ENCODE measurements at regions not wholly inside any gene's neighbourhood (a gene's known extent, or its start where the extent isn't known, plus 50 kb on each side); places are given as distances from the start of the nearest gene placed in this dataset.

DNA sequence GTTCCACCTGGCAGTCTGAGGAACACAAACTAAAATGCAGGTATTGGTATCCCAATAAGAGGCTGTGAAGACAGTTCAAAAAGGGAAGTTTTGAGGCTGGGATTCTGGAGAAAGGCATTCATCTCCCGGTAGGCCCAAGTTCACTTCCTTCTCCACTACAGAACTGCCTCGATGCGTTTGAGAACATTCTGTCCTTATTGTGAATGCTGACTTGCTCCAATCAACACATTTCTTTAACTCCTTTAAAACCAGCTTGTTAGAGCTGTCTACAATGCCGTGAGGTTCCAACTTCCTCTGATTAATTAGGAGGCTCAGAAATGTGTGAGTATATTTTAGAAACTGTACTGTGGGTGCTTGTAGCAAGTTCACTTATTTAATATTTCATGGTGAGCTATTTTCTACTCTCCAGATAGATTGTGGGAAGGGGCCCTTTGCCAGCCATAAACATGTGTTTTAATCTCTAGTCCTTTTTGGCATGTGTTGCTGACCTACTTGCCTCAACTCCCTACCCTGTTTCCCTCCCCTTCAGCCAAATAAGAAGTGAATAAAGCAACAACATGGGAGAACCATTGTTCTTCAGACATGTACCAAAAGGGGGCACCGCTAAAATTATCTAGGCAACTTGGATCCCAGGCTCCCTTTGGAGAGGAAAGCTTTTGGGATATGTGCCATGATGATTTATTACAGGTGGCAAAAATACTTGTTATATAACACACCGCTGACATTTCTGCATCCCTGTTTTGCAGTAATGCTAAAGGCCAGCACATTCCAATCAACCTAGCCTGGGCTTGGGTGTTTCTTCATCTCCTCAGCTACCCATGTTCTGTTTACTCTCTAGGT, 245.6 kb downstream of the BLID start:
- H3K4me2 ChIP-seq, result no peak overlapping the region
- DNase-seq (ENCODE audit: low spot score), result no peak
- no peak overlapping the region for H3K4me3 ChIP-seq
- H3K36me3 ChIP-seq, result no peaks in the 10 kb centered on the region
- no peaks in the 10 kb centered on the region for H3K27me3 ChIP-seq
- no peak for TF ChIP-seq EZH2phosphoT487 (IDR thresholded peaks at IDR 0.05)
- TF ChIP-seq, protein P1, sequence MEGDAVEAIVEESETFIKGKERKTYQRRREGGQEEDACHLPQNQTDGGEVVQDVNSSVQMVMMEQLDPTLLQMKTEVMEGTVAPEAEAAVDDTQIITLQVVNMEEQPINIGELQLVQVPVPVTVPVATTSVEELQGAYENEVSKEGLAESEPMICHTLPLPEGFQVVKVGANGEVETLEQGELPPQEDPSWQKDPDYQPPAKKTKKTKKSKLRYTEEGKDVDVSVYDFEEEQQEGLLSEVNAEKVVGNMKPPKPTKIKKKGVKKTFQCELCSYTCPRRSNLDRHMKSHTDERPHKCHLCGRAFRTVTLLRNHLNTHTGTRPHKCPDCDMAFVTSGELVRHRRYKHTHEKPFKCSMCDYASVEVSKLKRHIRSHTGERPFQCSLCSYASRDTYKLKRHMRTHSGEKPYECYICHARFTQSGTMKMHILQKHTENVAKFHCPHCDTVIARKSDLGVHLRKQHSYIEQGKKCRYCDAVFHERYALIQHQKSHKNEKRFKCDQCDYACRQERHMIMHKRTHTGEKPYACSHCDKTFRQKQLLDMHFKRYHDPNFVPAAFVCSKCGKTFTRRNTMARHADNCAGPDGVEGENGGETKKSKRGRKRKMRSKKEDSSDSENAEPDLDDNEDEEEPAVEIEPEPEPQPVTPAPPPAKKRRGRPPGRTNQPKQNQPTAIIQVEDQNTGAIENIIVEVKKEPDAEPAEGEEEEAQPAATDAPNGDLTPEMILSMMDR (IDR thresholded peaks at IDR 0.05), result no peak
- TF ChIP-seq EZH2 (IDR thresholded peaks at IDR 0.05), result no peak
- no peaks in the 10 kb centered on the region for H3K79me2 ChIP-seq (ENCODE audit: low read depth)
- Mint-ChIP-seq H3K27ac (no peak overlapping the region), H3K27me3 (ENCODE audit: insufficient read depth, low read depth) (peaks cover 2% of the 10 kb centered on the region), H3K9me3 (peaks cover 3% of the 10 kb centered on the region), H3K4me3 (no peak overlapping the region), H3K36me3 (no peaks in the 10 kb centered on the region), H3K4me1 (no peaks in the 10 kb centered on the region)
- H3K9me3 ChIP-seq (ENCODE audit: low read depth), result no peaks in the 10 kb centered on the region
- H3K9ac ChIP-seq, result no peak overlapping the region
- no peaks in the 10 kb centered on the region for H3F3A ChIP-seq (ENCODE audit: low read depth)
- H3K4me1 ChIP-seq, result no peaks in the 10 kb centered on the region
- no peak overlapping the region for H3K27ac ChIP-seq
- peak overlapping the region; percentile 87 for H2AFZ ChIP-seq (replicated peaks)
- no peaks in the 10 kb centered on the region for H4K20me1 ChIP-seq (ENCODE audit: low read depth)

DNA sequence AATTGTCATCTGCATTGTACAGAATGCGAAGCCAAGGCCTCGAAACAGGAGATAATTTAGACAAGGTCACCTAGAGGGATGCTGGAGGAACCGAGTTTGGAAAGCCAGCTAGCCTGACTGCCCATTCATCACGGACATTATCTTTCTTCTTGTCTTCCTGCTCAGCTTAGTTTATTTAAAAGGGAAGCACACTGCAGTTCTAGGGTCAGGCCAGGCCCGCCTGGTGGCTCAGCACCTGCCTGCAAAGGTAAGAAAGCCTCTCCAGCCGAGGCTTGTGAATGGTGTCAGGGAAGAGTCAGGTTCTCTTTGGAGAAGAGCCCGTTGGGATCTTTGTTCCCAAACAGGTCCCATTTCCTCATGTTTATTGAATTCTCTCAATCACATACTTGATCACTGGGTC, 246.5 kb downstream of the BLID start:
- H4K20me1 ChIP-seq (ENCODE audit: low read depth), result no peaks in the 10 kb centered on the region
- H3K27ac ChIP-seq, result no peak overlapping the region
- no peak overlapping the region for H3K4me3 ChIP-seq
- H3K4me1 Mint-ChIP-seq, result no peaks in the 10 kb centered on the region
- H3K27me3 Mint-ChIP-seq (ENCODE audit: insufficient read depth, low read depth), result peaks cover 2% of the 10 kb centered on the region
- H3K36me3 Mint-ChIP-seq, result peaks cover 2% of the 10 kb centered on the region
- H3K9me3 ChIP-seq (ENCODE audit: low read depth), result no peaks in the 10 kb centered on the region
- H3K4me1 ChIP-seq, result no peaks in the 10 kb centered on the region
- no peak overlapping the region for H3K27ac Mint-ChIP-seq
- H3F3A ChIP-seq (ENCODE audit: low read depth), result no peaks in the 10 kb centered on the region
- peaks cover 4% of the 10 kb centered on the region for H3K9me3 Mint-ChIP-seq
- H3K4me2 ChIP-seq, result no peak overlapping the region
- no peak overlapping the region for H3K4me3 Mint-ChIP-seq
- H2AFZ ChIP-seq (replicated peaks), result no peak overlapping the region
- DNase-seq (ENCODE audit: low spot score), result no peak
- H3K79me2 ChIP-seq (ENCODE audit: low read depth), result no peaks in the 10 kb centered on the region
- H3K36me3 ChIP-seq, result no peaks in the 10 kb centered on the region
- H3K9ac ChIP-seq, result no peak overlapping the region
- TF ChIP-seq EZH2 (IDR thresholded peaks at IDR 0.05), result no peak
- TF ChIP-seq, protein P1 (IDR thresholded peaks at IDR 0.05), result no peak
- TF ChIP-seq EZH2phosphoT487 (IDR thresholded peaks at IDR 0.05), result no peak
- H3K27me3 ChIP-seq, result no peaks in the 10 kb centered on the region

DNA sequence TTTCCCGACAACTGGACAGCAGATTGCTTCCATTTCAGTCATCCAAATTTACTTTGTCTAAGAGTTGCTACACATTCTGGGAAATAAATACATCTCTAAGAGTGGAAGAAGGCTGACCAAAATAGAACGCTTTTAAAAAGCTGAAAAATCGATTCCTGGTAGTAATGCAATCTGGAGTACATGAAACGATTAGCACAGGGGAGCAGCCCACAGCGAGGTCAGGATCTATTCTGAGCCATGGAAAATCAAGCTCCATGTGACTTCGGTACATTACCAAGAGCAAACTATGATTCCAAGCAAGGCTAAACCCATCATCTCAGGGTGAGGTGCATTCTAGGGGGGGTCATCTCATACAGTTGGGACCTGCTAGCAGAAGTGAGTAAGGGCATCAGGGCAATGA, 249.3 kb downstream of the BLID start:
- Histone ChIP-seq H3K27ac (no peak overlapping the region), H3K79me2 (ENCODE audit: low read depth) (no peaks in the 10 kb centered on the region), H3K9ac (no peak overlapping the region), H3K4me1 (no peaks in the 10 kb centered on the region), H2AFZ (replicated peaks) (no peak overlapping the region), H3K4me3 (no peak overlapping the region), H3K36me3 (no peaks in the 10 kb centered on the region), H4K20me1 (ENCODE audit: low read depth) (no peaks in the 10 kb centered on the region), H3F3A (ENCODE audit: low read depth) (no peaks in the 10 kb centered on the region), H3K4me2 (no peak overlapping the region), H3K9me3 (ENCODE audit: low read depth) (no peaks in the 10 kb centered on the region), H3K27me3 (no peaks in the 10 kb centered on the region)
- peaks cover 2% of the 10 kb centered on the region for H3K27me3 Mint-ChIP-seq (ENCODE audit: insufficient read depth, low read depth)
- no peak overlapping the region for H3K27ac Mint-ChIP-seq
- peaks cover 14% of the 10 kb centered on the region for H3K9me3 Mint-ChIP-seq
- H3K4me1 Mint-ChIP-seq, result no peaks in the 10 kb centered on the region
- no peak for DNase-seq (ENCODE audit: low spot score)
- TF ChIP-seq EZH2 (IDR thresholded peaks at IDR 0.05) (no peak), EZH2phosphoT487 (IDR thresholded peaks at IDR 0.05) (no peak)
- TF ChIP-seq, protein P1 (IDR thresholded peaks at IDR 0.05), result no peak
- no peak overlapping the region for H3K4me3 Mint-ChIP-seq
- peaks cover 2% of the 10 kb centered on the region for H3K36me3 Mint-ChIP-seq
